ENCODE measurements at regions not wholly inside any gene's neighbourhood (a gene's known extent, or its start where the extent isn't known, plus 50 kb on each side); places are given as distances from the start of the nearest gene placed in this dataset.
"Not testable (repeated sequence)": the region's sequence is repeated elsewhere in the genome, so short reads cannot be mapped to it uniquely, and the experiment has no call there.

DNA sequence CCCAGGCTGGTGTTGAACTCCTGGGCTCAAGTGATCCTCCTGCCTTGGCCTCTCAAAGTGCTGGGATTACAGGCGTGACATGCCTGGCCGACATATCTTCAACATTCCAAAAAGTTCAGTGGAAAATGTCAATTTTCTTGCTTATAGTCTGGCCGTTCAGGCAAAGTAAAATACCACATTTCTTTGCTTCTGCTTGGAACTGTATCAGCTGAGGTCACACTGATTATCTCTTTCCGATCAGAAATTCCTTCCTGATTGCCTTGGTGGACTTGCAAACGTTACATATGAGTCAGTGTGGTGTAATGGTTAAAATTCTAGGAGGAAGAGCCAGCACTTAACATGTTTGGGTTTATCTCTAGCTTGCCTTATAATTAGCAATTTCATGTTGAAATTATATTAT lies 170.6 kb upstream of the ERV3-1 start:
- H3K4ac ChIP-seq (replicated peaks; ENCODE audit: insufficient read length, low read depth, low read length); H3K27me3 ChIP-seq (replicated peaks in 1 of 4; ENCODE audit: control insufficient read depth in 3 of 4, extremely low read depth in 1 of 4, insufficient read depth in 3 of 4, low read length in 3 of 4); H3K4me2 ChIP-seq (ENCODE audit: insufficient read depth in 1 of 2, low read depth in 2 of 2, low read length in 2 of 2); H4K5ac ChIP-seq (ENCODE audit: insufficient read length, low read depth, low read length); H3K14ac ChIP-seq (ENCODE audit: insufficient read length); H2AK5ac ChIP-seq (ENCODE audit: low read depth, low read length); POLR2A ChIA-PET (ENCODE audit: partially characterized antibody); H2BK120ac ChIP-seq (replicated peaks; ENCODE audit: low read depth, low read length); H4K91ac ChIP-seq (replicated peaks; ENCODE audit: insufficient read length, low read length); H3K4me3 ChIP-seq (ENCODE audit: extremely low read depth in 1 of 4, insufficient read depth in 2 of 4, low read depth in 3 of 4, low read length in 4 of 4); H3K79me1 ChIP-seq (ENCODE audit: low read depth, low read length); H3K23ac ChIP-seq (ENCODE audit: insufficient read length); CTCF ChIA-PET (ENCODE audit: partially characterized antibody); H2AFZ ChIP-seq (ENCODE audit: low read length); H3K4me1 ChIP-seq (replicated peaks in 1 of 4; ENCODE audit: control insufficient read depth in 3 of 4, insufficient read depth in 4 of 4, low read length in 3 of 4); H3K36me3 ChIP-seq (ENCODE audit: control insufficient read depth in 2 of 4, insufficient read depth in 4 of 4, low read length in 3 of 4); H3K18ac ChIP-seq (ENCODE audit: extremely low read depth, low read length); FAIRE-seq; H3K9me3 ChIP-seq (ENCODE audit: insufficient read depth in 2 of 2, low read depth in 1 of 2, low read length in 1 of 2); H3K9ac ChIP-seq (replicated peaks in 1 of 4; ENCODE audit: extremely low read depth in 1 of 4, low read depth in 3 of 4, low read length in 3 of 4); H2BK5ac ChIP-seq (ENCODE audit: low read depth, low read length); H2BK12ac ChIP-seq (ENCODE audit: low read depth, low read length); H4K8ac ChIP-seq (ENCODE audit: extremely low read depth, insufficient read depth, low read length); H4K20me1 ChIP-seq (replicated peaks in 1 of 2; ENCODE audit: control insufficient read depth in 1 of 2, insufficient read depth in 2 of 2, low read length in 2 of 2); H3K23me2 ChIP-seq (ENCODE audit: low read depth, low read length); H2BK20ac ChIP-seq (ENCODE audit: low read length); DNase-seq (ENCODE audit: low read depth in 1 of 2, low spot score in 2 of 2); H3K56ac ChIP-seq (replicated peaks; ENCODE audit: insufficient read length, low read depth, low read length); H2BK15ac ChIP-seq (ENCODE audit: low read length); H3K79me2 ChIP-seq (ENCODE audit: control insufficient read depth in 1 of 2, insufficient read depth in 2 of 2, low read length in 2 of 2); H3K27ac ChIP-seq (ENCODE audit: low read depth, low read length): not testable (repeated sequence)
- 88% methylated on average over 5 of the region's 5 CpGs; no CpG with 5 or more reads in 1 of the 2 experiments for WGBS, 2 experiments (ENCODE audit: extremely low coverage in 1 of 2, insufficient coverage in 1 of 2, insufficient read length in 1 of 2, insufficient replicate concordance in 2 of 2, low coverage in 1 of 2, low lambda C conversion rate in 2 of 2, missing lambda C conversion rate in 1 of 2)

GRCh38 chr7:65150105-65150504 lies 143.6 kb upstream of the ERV3-1 start:
- DNase-seq (ENCODE audit: low read depth in 1 of 2, low spot score in 2 of 2); H4K91ac ChIP-seq (replicated peaks; ENCODE audit: insufficient read length, low read length); H3K27ac ChIP-seq (ENCODE audit: low read depth, low read length); H2BK120ac ChIP-seq (replicated peaks; ENCODE audit: low read depth, low read length); H4K20me1 ChIP-seq (replicated peaks in 1 of 2; ENCODE audit: control insufficient read depth in 1 of 2, insufficient read depth in 2 of 2, low read length in 2 of 2); H3K18ac ChIP-seq (ENCODE audit: extremely low read depth, low read length); H3K27me3 ChIP-seq (replicated peaks in 1 of 4; ENCODE audit: control insufficient read depth in 3 of 4, extremely low read depth in 1 of 4, insufficient read depth in 3 of 4, low read length in 3 of 4); H2AFZ ChIP-seq (ENCODE audit: low read length); H3K36me3 ChIP-seq (ENCODE audit: control insufficient read depth in 2 of 4, insufficient read depth in 4 of 4, low read length in 3 of 4); H3K56ac ChIP-seq (replicated peaks; ENCODE audit: insufficient read length, low read depth, low read length); H3K79me1 ChIP-seq (ENCODE audit: low read depth, low read length); CTCF ChIA-PET (ENCODE audit: partially characterized antibody); H2BK12ac ChIP-seq (ENCODE audit: low read depth, low read length); H3K9me3 ChIP-seq (ENCODE audit: insufficient read depth in 2 of 2, low read depth in 1 of 2, low read length in 1 of 2); H4K5ac ChIP-seq (ENCODE audit: insufficient read length, low read depth, low read length); POLR2A ChIA-PET (ENCODE audit: partially characterized antibody); H4K8ac ChIP-seq (ENCODE audit: extremely low read depth, insufficient read depth, low read length); H2BK5ac ChIP-seq (ENCODE audit: low read depth, low read length); H3K4me1 ChIP-seq (replicated peaks in 1 of 4; ENCODE audit: control insufficient read depth in 3 of 4, insufficient read depth in 4 of 4, low read length in 3 of 4); H2BK15ac ChIP-seq (ENCODE audit: low read length); H3K79me2 ChIP-seq (ENCODE audit: control insufficient read depth in 1 of 2, insufficient read depth in 2 of 2, low read length in 2 of 2); H3K23me2 ChIP-seq (ENCODE audit: low read depth, low read length); H3K9ac ChIP-seq (replicated peaks in 1 of 4; ENCODE audit: extremely low read depth in 1 of 4, low read depth in 3 of 4, low read length in 3 of 4); H3K23ac ChIP-seq (ENCODE audit: insufficient read length); H3K4ac ChIP-seq (replicated peaks; ENCODE audit: insufficient read length, low read depth, low read length); H2BK20ac ChIP-seq (ENCODE audit: low read length); H3K4me3 ChIP-seq (ENCODE audit: extremely low read depth in 1 of 4, insufficient read depth in 2 of 4, low read depth in 3 of 4, low read length in 4 of 4); H2AK5ac ChIP-seq (ENCODE audit: low read depth, low read length); FAIRE-seq; H3K14ac ChIP-seq (ENCODE audit: insufficient read length); H3K4me2 ChIP-seq (ENCODE audit: insufficient read depth in 1 of 2, low read depth in 2 of 2, low read length in 2 of 2): not testable (repeated sequence)
- no CpG with 5 or more reads among the region's 3 CpGs for WGBS, 2 experiments (ENCODE audit: extremely low coverage in 1 of 2, insufficient coverage in 1 of 2, insufficient read length in 1 of 2, insufficient replicate concordance in 2 of 2, low coverage in 1 of 2, low lambda C conversion rate in 2 of 2, missing lambda C conversion rate in 1 of 2)
